GM19372 (cell line): ENCODE measurements at regions not wholly inside any gene's neighbourhood (a gene's known extent, or its start where the extent isn't known, plus 50 kb on each side); places are given as distances from the start of the nearest gene placed in this dataset.
"Not testable (repeated sequence)": the region's sequence is repeated elsewhere in the genome, so short reads cannot be mapped to it uniquely, and the experiment has no call there.

Experiments
- ATAC-seq: cut with Tn5 transposase; IDR thresholded peaks from one replicate; pipeline ENCODE4 v1.9.1; 2021; ENCODE audit warnings: mild to moderate bottlenecking, low read depth, moderate library complexity; ENCODE audit not compliant: unreplicated experiment

GRCh38 chr15:81749716-81750375 lies 296.0 kb downstream of the MEX3B start:
- ATAC-seq: no peak

- ATAC-seq: no peak
Measured at GRCh38 chr15:81747482-81747881, 298.3 kb downstream of the MEX3B start.

- ATAC-seq: no peak
Measured at GRCh38 chr15:81747026-81747425, 298.8 kb downstream of the MEX3B start.

GRCh38 chr15:81744364-81744763 lies 301.5 kb downstream of the MEX3B start:
- ATAC-seq: no peak

- ATAC-seq: no peak
Measured at GRCh38 chr15:81740416-81740815, 305.4 kb downstream of the MEX3B start.

- ATAC-seq: no peak
Measured at GRCh38 chr15:81729340-81729739, 316.5 kb downstream of the MEX3B start.

GRCh38 chr15:81728726-81729125 lies 317.1 kb downstream of the MEX3B start:
- no peak for ATAC-seq

- ATAC-seq: no peak
Measured at GRCh38 chr15:81725590-81725989, 320.2 kb downstream of the MEX3B start.

GRCh38 chr15:81724536-81724935 lies 321.3 kb downstream of the MEX3B start:
- ATAC-seq: no peak

- ATAC-seq: no peak
Measured at GRCh38 chr15:81723701-81724100, 322.1 kb downstream of the MEX3B start.

- ATAC-seq: no peak
Measured at GRCh38 chr15:81723113-81723651, 322.6 kb downstream of the MEX3B start.

- ATAC-seq: not testable (repeated sequence)
Measured at GRCh38 chr15:81716468-81716867, 329.4 kb downstream of the MEX3B start.

GRCh38 chr15:81710328-81710727 lies 335.5 kb downstream of the MEX3B start:
- no peak for ATAC-seq

GRCh38 chr15:81706816-81707346 lies 332.9 kb upstream of the TMC3 start:
- not testable (repeated sequence) for ATAC-seq

GRCh38 chr15:81705727-81706126 lies 331.7 kb upstream of the TMC3 start:
- not testable (repeated sequence) for ATAC-seq

GRCh38 chr15:81686021-81686420 lies 312.0 kb upstream of the TMC3 start:
- no peak for ATAC-seq

- no peak for ATAC-seq
Measured at GRCh38 chr15:81685237-81685636, 311.2 kb upstream of the TMC3 start.

GRCh38 chr15:81680829-81681228 lies 306.8 kb upstream of the TMC3 start:
- ATAC-seq: no peak

GRCh38 chr15:81666839-81667238 lies 292.8 kb upstream of the TMC3 start:
- no peak for ATAC-seq

- no peak for ATAC-seq
Measured at GRCh38 chr15:81660976-81661375, 287.0 kb upstream of the TMC3 start.

- no peak for ATAC-seq
Measured at GRCh38 chr15:81653259-81653658, 279.2 kb upstream of the TMC3 start.

GRCh38 chr15:81645470-81645869 lies 271.5 kb upstream of the TMC3 start:
- no peak for ATAC-seq
